AG09319 (cell line): ENCODE measurements at regions not wholly inside any gene's neighbourhood (a gene's known extent, or its start where the extent isn't known, plus 50 kb on each side); places are given as distances from the start of the nearest gene placed in this dataset.

Experiments used
- DNase-seq: peaks from one replicate; pipeline ENCODE4 v3.0.0-alpha.2; 2010; ENCODE audit warnings: low read depth; ENCODE audit errors: extremely low read depth
- CTCF ChIP-seq: IDR thresholded peaks from 2 replicates; pipeline ENCODE4 v1.5.1; 2011; ENCODE audit warnings: low read depth, mild to moderate bottlenecking, inconsistent platforms, low read length, moderate library complexity

- no peak for TF ChIP-seq CTCF
- DNase-seq = no peak
These were observed 495.9 kb downstream of the CSNK1G3 start for GRCh38 chr5:124007675-124008398.

- DNase-seq = no peak
- no peak for TF ChIP-seq CTCF
These were observed 489.1 kb downstream of the CSNK1G3 start for GRCh38 chr5:124001036-124001615.

- TF ChIP-seq CTCF = no peak
- DNase-seq = no peak
These were observed 488.6 kb downstream of the CSNK1G3 start for GRCh38 chr5:124000538-124000937.

GRCh38 chr5:123997462-123998215, 485.7 kb downstream of the CSNK1G3 start:
- TF ChIP-seq CTCF = no peak
- peak; percentile 45 for DNase-seq

- DNase-seq = no peak
- no peak for TF ChIP-seq CTCF
These were observed 485.1 kb downstream of the CSNK1G3 start for GRCh38 chr5:123997064-123997461.

GRCh38 chr5:123992641-123993040, 480.7 kb downstream of the CSNK1G3 start:
- no peak for TF ChIP-seq CTCF
- no peak for DNase-seq

- no peak for DNase-seq
- TF ChIP-seq CTCF = no peak
These were observed 476.0 kb downstream of the CSNK1G3 start for GRCh38 chr5:123987956-123988355.
